Glutamatergic neuron (in vitro differentiated cells): ENCODE measurements at regions not wholly inside any gene's neighbourhood (a gene's known extent, or its start where the extent isn't known, plus 50 kb on each side); places are given as distances from the start of the nearest gene placed in this dataset.
"Not testable (repeated sequence)": the region's sequence is repeated elsewhere in the genome, so short reads cannot be mapped to it uniquely, and the experiment has no call there.

Experiments
- DNase-seq: peaks from one replicate; pipeline ENCODE4 v3.0.0; 2022
- H3K27ac Mint-ChIP-seq: one replicate; pipeline ENCODE4 v1.8.0; 2020; ENCODE audit warnings: mild to moderate bottlenecking, mixed read lengths, inconsistent platforms; ENCODE audit not compliant: unreplicated experiment
- H3K27me3 Mint-ChIP-seq: one replicate; pipeline ENCODE4 v1.8.0; 2020; ENCODE audit warnings: mild to moderate bottlenecking, moderate library complexity, mixed read lengths, inconsistent platforms; ENCODE audit not compliant: unreplicated experiment
- H3K36me3 Mint-ChIP-seq: one replicate; pipeline ENCODE4 v1.8.0; 2020; ENCODE audit warnings: mild to moderate bottlenecking, mixed read lengths, inconsistent platforms; ENCODE audit not compliant: unreplicated experiment
- H3K4me1 Mint-ChIP-seq: one replicate; pipeline ENCODE4 v1.8.0; 2020; ENCODE audit warnings: mild to moderate bottlenecking, low read depth, mixed read lengths, inconsistent platforms; ENCODE audit not compliant: unreplicated experiment
- H3K4me3 Mint-ChIP-seq: one replicate; pipeline ENCODE4 v1.8.0; 2020; ENCODE audit warnings: mild to moderate bottlenecking, mixed read lengths, inconsistent platforms; ENCODE audit not compliant: unreplicated experiment
- H3K9me3 Mint-ChIP-seq: one replicate; pipeline ENCODE4 v1.8.0; 2020; ENCODE audit warnings: mild to moderate bottlenecking, moderate library complexity, mixed read lengths, inconsistent platforms; ENCODE audit not compliant: unreplicated experiment
- TF ChIP-seq, protein P1 (sequence below): fragments of 200-600 bp; sonication (generic); IDR thresholded peaks from one replicate; pipeline ENCODE4 v1.5.0; 2021; ENCODE audit not compliant: partially characterized antibody, unreplicated experiment

DNA sequence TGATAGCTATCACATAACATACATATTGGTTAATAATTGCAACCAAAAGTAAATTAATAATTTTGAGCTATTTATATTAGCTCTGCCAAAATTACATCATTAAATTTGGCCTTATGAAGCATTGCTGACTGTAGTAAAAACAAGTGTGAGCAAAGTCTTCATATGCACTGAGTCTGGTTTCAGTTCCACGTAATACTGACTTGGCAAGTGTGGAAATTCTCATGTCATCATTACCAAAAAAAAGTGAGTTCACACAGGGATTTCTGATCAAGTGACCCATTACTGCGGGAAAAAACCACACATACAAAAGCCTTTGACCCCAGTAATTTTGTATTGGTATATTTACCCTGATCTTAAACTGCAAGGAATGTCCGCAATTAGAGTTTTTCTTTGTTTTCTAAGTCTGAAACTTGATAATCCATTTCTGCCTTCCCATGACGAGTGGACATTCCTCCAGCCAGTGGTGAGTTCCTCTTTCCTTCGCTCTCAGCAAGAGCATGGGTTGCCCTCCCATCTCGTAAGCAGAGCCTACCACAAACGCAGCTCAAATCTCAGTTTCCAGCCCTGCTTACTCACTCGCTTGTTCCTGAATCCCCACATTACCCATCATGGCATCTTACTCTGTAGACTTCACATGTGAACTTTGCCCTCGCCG lies 220.2 kb upstream of the DMRT1 start:
- TF ChIP-seq, protein P1, sequence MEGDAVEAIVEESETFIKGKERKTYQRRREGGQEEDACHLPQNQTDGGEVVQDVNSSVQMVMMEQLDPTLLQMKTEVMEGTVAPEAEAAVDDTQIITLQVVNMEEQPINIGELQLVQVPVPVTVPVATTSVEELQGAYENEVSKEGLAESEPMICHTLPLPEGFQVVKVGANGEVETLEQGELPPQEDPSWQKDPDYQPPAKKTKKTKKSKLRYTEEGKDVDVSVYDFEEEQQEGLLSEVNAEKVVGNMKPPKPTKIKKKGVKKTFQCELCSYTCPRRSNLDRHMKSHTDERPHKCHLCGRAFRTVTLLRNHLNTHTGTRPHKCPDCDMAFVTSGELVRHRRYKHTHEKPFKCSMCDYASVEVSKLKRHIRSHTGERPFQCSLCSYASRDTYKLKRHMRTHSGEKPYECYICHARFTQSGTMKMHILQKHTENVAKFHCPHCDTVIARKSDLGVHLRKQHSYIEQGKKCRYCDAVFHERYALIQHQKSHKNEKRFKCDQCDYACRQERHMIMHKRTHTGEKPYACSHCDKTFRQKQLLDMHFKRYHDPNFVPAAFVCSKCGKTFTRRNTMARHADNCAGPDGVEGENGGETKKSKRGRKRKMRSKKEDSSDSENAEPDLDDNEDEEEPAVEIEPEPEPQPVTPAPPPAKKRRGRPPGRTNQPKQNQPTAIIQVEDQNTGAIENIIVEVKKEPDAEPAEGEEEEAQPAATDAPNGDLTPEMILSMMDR, result no peak
- Mint-ChIP-seq H3K9me3 (no peaks in the 10 kb centered on the region), H3K36me3 (no peaks in the 10 kb centered on the region), H3K4me3 (no peak overlapping the region), H3K4me1 (no peaks in the 10 kb centered on the region), H3K27me3 (no peaks in the 10 kb centered on the region), H3K27ac (no peak overlapping the region)
- DNase-seq, result no peak

DNA sequence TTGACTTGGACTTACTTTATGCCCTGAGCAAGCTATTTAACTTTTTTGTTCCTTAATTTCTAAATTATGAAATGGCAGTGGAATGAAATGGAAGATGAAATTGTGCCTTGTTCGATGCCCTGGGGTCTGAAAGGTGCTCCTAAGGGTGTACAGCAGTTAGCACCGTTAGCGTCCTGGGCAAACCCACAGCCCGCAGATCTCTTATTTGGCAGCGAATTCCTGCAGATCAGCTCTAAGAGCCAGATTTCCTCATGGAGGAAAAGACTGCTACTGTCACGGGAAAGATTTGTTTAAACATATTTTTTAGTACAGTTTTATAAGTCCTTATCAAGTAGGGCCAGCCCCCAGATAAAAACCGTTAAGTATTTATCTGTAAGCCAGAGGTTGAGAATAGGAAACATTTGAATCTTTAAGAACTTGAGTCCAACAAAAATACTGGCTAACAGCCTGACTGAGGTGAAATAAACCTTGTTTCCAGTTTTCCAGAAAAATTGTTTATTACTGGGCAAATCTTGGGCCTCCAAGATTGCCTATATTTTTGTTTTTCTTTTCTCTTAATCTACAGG lies 216.5 kb upstream of the DMRT1 start:
- no peaks in the 10 kb centered on the region for H3K9me3 Mint-ChIP-seq
- TF ChIP-seq, protein P1, result no peak
- H3K27me3 Mint-ChIP-seq, result no peaks in the 10 kb centered on the region
- H3K4me3 Mint-ChIP-seq, result no peak overlapping the region
- no peaks in the 10 kb centered on the region for H3K36me3 Mint-ChIP-seq
- H3K4me1 Mint-ChIP-seq, result no peaks in the 10 kb centered on the region
- H3K27ac Mint-ChIP-seq, result no peak overlapping the region
- no peak for DNase-seq

DNA sequence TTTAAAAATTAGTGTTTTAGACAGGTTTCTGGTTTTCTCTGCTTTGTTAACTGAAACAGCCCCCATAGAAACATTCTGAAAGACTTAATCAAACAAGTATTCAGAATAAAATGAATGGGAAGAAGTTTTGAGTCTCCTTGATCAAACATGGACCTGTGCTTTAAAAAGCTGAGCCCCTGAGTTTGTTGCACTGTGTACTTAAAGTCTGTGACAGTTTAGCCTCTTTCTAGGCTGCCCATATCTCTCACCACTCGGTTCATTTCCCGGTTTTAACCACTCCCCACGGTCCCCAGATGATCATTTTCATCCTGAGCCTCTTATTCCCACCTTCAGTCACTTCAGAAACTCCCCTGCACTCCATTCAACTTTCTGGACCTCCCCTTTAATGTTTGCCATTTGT lies 215.9 kb upstream of the DMRT1 start:
- H3K36me3 Mint-ChIP-seq, result no peaks in the 10 kb centered on the region
- H3K27me3 Mint-ChIP-seq, result no peaks in the 10 kb centered on the region
- H3K27ac Mint-ChIP-seq, result no peak overlapping the region
- H3K4me1 Mint-ChIP-seq, result no peaks in the 10 kb centered on the region
- TF ChIP-seq, protein P1, result no peak
- no peaks in the 10 kb centered on the region for H3K9me3 Mint-ChIP-seq
- H3K4me3 Mint-ChIP-seq, result no peak overlapping the region
- DNase-seq, result no peak

DNA sequence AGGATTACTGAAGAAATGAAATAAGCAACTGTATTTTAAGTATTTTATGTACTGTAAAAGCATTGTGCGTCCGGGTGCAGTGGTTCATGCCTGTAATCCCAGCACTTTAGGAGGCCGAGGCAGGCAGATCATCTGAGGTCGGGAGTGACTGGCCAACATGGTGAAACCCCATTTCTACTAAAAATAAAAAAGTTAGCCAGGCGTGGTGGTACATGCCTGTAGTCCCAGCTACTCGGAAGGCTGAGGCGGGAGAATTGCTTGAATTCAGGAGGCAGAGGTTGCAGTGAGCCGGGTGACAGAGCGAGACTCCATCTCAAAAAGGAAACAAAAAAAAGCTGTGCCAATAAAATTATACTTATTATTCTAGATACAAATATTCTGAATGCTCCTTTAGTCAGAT lies 215.4 kb upstream of the DMRT1 start:
- not testable (repeated sequence) for H3K27ac Mint-ChIP-seq, DNase-seq, H3K4me3 Mint-ChIP-seq, H3K9me3 Mint-ChIP-seq, H3K4me1 Mint-ChIP-seq, H3K27me3 Mint-ChIP-seq, H3K36me3 Mint-ChIP-seq

DNA sequence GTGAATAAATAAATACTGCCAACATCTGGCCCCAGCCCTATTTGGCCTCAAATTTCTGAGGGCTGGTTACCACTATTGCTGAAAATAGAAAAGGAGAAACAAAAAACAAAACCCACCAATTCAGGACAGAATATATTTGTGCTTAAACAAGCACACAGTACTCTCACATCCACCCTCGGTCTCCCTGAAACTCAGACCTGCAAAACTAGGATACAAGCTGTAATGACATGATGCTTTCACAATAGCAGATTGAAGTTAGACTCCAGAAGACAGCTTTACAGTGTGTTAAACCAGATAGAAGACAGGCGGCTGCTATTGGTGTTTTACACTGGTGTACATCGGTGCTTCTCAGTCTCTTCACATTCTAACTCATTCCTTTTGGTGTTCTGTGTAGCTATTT lies 214.9 kb upstream of the DMRT1 start:
- no peaks in the 10 kb centered on the region for H3K4me1 Mint-ChIP-seq
- no peaks in the 10 kb centered on the region for H3K9me3 Mint-ChIP-seq
- TF ChIP-seq, protein P1, result no peak
- no peak overlapping the region for H3K27ac Mint-ChIP-seq
- no peak overlapping the region for H3K4me3 Mint-ChIP-seq
- H3K36me3 Mint-ChIP-seq, result no peaks in the 10 kb centered on the region
- no peak for DNase-seq
- peaks cover 2% of the 10 kb centered on the region for H3K27me3 Mint-ChIP-seq
